Breast epithelium (tissue), 4 donors: ENCODE measurements at regions not wholly inside any gene's neighbourhood (a gene's known extent, or its start where the extent isn't known, plus 50 kb on each side); places are given as distances from the start of the nearest gene placed in this dataset.

ENCODE experiments used
- DNase-seq, 2 donors: peaks; one replicate each; pipeline ENCODE4 v3.0.0-alpha.2; 2019; ENCODE audit warnings: low spot score in 2 of 2
- H3K27ac ChIP-seq, 2 donors: fragments of 200-600 bp; sonication (generic) in 1 of 2; one replicate each; pipeline ENCODE4 v1.5.1; 2016 to 2019; ENCODE audit warnings: mild to moderate bottlenecking in 1 of 2
- H3K27me3 ChIP-seq, 2 donors: fragments of 200-600 bp; sonication (generic) in 1 of 2; one replicate each; pipeline versions ENCODE4 v1.5.1 to v1.6.0; 2017 to 2019; ENCODE audit warnings: control low read depth in 1 of 2, mild to moderate bottlenecking in 1 of 2
- H3K36me3 ChIP-seq: fragments of 200-600 bp; one replicate; pipeline ENCODE4 v1.5.1; 2019
- H3K4me1 ChIP-seq, 2 donors: fragments of 200-600 bp; sonication (generic); one replicate each; pipeline ENCODE4 v1.5.1; 2016 to 2019; ENCODE audit warnings: control low read depth in 1 of 2
- H3K4me3 ChIP-seq, 3 donors: fragments of 200-600 bp; sonication (generic); 1 replicate in 2 of 3; 2 replicates in 1 of 3; pipeline ENCODE4 v1.5.1; 2016 to 2019; ENCODE audit warnings: mild to moderate bottlenecking in 3 of 3, moderate library complexity in 2 of 3
- H3K9me3 ChIP-seq, 2 donors: fragments of 200-600 bp; sonication (generic) in 1 of 2; one replicate each; pipeline ENCODE4 v1.5.1; 2016 to 2019; ENCODE audit warnings: control low read depth in 1 of 2
- POLR2A ChIP-seq: fragments of 450-650 bp; IDR thresholded peaks from one replicate; pipeline ENCODE4 v1.6.1; 2016; ENCODE audit warnings: antibody characterized with exemption, mild to moderate bottlenecking, moderate library complexity
- POLR2AphosphoS5 ChIP-seq, 3 donors: sonication (generic); formaldehyde crosslinking; IDR thresholded peaks; one replicate each; pipeline ENCODE4 v1.6.1; 2017; ENCODE audit warnings: antibody characterized with exemption in 3 of 3
- intact Hi-C: fragments of 100-400 bp; cut with DNase I; formaldehyde crosslinking; loops from one replicate; pipeline ENCODE4 v1.15.1; 2023; ENCODE audit warnings: low total_unique reads
- TF ChIP-seq, protein P1 (sequence below), 3 donors: fragments of 450-650 bp; IDR thresholded peaks; one replicate each; pipeline ENCODE4 v1.5.1; 2016 to 2017; ENCODE audit warnings: antibody characterized with exemption in 3 of 3, mild to moderate bottlenecking in 3 of 3, moderate library complexity in 3 of 3

DNA sequence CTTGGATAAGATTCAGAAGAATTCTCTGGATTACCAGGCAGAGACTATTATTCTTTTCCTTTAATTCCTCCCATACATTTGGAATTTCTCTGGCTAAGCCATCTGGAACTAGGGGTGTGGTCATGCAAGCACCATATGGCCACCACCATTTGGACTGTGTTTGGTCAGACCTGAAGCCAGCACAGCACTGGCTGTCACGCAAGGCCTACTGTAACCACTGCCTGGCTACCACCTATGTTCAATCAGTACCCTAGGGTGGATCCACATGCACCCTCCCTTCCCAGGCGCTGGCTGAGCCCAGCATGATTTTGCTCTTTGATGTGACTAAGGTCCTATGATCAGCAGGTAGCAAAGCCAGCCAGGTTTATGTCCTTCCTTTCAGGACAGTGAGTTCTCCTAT, 287.8 kb upstream of the GOLIM4 start:
- Histone ChIP-seq H3K27ac (no peak overlapping the region), H3K4me1 (no peaks in the 10 kb centered on the region), H3K36me3 (no peaks in the 10 kb centered on the region), H3K4me3 (no peak overlapping the region), H3K27me3 (no peaks in the 10 kb centered on the region), H3K9me3 (peaks cover 0 to 6% of the 10 kb centered on the region in 2 donors)
- TF ChIP-seq POLR2A = no peak
- TF ChIP-seq POLR2AphosphoS5 (IDR thresholded peaks at IDR 0.05) = no peak
- TF ChIP-seq, protein P1, sequence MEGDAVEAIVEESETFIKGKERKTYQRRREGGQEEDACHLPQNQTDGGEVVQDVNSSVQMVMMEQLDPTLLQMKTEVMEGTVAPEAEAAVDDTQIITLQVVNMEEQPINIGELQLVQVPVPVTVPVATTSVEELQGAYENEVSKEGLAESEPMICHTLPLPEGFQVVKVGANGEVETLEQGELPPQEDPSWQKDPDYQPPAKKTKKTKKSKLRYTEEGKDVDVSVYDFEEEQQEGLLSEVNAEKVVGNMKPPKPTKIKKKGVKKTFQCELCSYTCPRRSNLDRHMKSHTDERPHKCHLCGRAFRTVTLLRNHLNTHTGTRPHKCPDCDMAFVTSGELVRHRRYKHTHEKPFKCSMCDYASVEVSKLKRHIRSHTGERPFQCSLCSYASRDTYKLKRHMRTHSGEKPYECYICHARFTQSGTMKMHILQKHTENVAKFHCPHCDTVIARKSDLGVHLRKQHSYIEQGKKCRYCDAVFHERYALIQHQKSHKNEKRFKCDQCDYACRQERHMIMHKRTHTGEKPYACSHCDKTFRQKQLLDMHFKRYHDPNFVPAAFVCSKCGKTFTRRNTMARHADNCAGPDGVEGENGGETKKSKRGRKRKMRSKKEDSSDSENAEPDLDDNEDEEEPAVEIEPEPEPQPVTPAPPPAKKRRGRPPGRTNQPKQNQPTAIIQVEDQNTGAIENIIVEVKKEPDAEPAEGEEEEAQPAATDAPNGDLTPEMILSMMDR (IDR thresholded peaks at IDR 0.05) = no peak
- intact Hi-C loops = no loop called here
- no peak for DNase-seq

DNA sequence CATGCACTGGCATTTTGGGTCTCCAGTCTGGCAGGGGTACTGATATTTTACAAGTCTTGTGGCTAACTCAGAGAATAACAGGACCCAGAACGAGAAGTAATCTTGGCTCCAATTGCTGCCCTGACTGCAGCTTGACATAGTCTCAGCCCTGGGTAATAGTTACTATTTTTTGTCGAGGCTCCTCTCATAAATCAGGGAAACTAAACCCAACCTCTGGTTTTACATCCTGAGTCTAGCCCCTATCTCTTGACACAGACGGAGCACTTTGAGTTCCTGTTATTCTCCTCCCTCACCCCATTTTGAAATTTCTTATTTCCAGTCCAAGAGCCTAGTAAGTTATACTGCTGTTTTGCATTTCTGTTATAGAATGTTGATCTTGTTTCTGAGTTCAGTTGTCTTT, 276.1 kb upstream of the GOLIM4 start:
- intact Hi-C loops = no loop called here
- TF ChIP-seq, protein P1 (IDR thresholded peaks at IDR 0.05) = no peak
- TF ChIP-seq POLR2A (no peak), POLR2AphosphoS5 (IDR thresholded peaks at IDR 0.05) (no peak)
- no peaks in the 10 kb centered on the region for H3K27me3 ChIP-seq
- no peak overlapping the region for H3K27ac ChIP-seq
- H3K9me3 ChIP-seq = no peaks in the 10 kb centered on the region
- no peaks in the 10 kb centered on the region for H3K4me1 ChIP-seq
- no peak overlapping the region for H3K4me3 ChIP-seq
- no peak for DNase-seq
- no peaks in the 10 kb centered on the region for H3K36me3 ChIP-seq

- intact Hi-C loops = no loop called here
- no peaks in the 10 kb centered on the region for H3K9me3 ChIP-seq
- TF ChIP-seq POLR2A (no peak), POLR2AphosphoS5 (IDR thresholded peaks at IDR 0.05) (no peak)
- TF ChIP-seq, protein P1 (IDR thresholded peaks at IDR 0.05) = no peak
- DNase-seq = no peak
- no peaks in the 10 kb centered on the region for H3K4me1 ChIP-seq
- no peak overlapping the region for H3K4me3 ChIP-seq
- H3K27me3 ChIP-seq = no peaks in the 10 kb centered on the region
- H3K27ac ChIP-seq = no peak overlapping the region
- no peaks in the 10 kb centered on the region for H3K36me3 ChIP-seq
Measured at GRCh38 chr3:168364967-168365366, 269.2 kb upstream of the GOLIM4 start.

DNA sequence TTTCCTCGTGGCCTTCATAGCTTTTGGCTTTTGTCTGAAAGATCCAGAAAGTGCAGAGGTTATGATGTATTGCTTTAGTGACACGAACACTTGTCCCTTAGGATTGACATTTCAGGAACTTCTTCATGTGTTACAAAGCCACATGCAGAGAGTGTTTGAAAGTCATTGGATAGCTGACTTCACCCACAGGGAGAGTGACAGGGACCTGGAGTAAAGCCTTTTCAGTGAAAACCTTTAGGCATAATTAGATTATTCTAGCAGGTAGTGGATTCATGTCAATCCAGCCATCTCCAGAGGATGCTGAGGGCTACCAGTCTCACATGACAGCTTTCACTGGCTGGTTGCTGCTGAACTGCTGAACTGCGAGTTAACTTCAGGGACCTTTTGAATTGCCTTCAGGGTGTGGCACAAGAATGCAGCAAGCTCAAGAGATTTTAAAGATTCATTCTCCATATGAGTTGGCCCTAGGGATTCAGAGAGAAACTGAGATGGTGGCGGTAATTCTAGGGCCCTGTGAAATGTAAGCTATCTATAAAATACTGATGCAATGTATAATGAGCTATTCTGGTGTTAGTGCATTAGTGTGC, 267.0 kb upstream of the GOLIM4 start:
- DNase-seq = no peak
- H3K4me1 ChIP-seq = no peaks in the 10 kb centered on the region
- no peaks in the 10 kb centered on the region for H3K9me3 ChIP-seq
- H3K27me3 ChIP-seq = no peaks in the 10 kb centered on the region
- no peak overlapping the region for H3K27ac ChIP-seq
- TF ChIP-seq POLR2A (no peak), POLR2AphosphoS5 (IDR thresholded peaks at IDR 0.05) (no peak)
- TF ChIP-seq, protein P1 (IDR thresholded peaks at IDR 0.05) = no peak
- no peak overlapping the region for H3K4me3 ChIP-seq
- intact Hi-C loops = no loop called here
- no peaks in the 10 kb centered on the region for H3K36me3 ChIP-seq

GRCh38 chr3:168362156-168362555, 266.4 kb upstream of the GOLIM4 start:
- DNase-seq = no peak
- TF ChIP-seq, protein P1 (IDR thresholded peaks at IDR 0.05) = no peak
- TF ChIP-seq POLR2AphosphoS5 (IDR thresholded peaks at IDR 0.05) (no peak), POLR2A (no peak)
- Histone ChIP-seq H3K36me3 (no peaks in the 10 kb centered on the region), H3K4me3 (no peak overlapping the region), H3K9me3 (no peaks in the 10 kb centered on the region), H3K27ac (no peak overlapping the region), H3K4me1 (no peaks in the 10 kb centered on the region), H3K27me3 (no peaks in the 10 kb centered on the region)
- intact Hi-C loops = no loop called here
